ENCODE measurements at regions not wholly inside any gene's neighbourhood (a gene's known extent, or its start where the extent isn't known, plus 50 kb on each side); places are given as distances from the start of the nearest gene placed in this dataset.
"Not testable (repeated sequence)": the region's sequence is repeated elsewhere in the genome, so short reads cannot be mapped to it uniquely, and the experiment has no call there.

DNA sequence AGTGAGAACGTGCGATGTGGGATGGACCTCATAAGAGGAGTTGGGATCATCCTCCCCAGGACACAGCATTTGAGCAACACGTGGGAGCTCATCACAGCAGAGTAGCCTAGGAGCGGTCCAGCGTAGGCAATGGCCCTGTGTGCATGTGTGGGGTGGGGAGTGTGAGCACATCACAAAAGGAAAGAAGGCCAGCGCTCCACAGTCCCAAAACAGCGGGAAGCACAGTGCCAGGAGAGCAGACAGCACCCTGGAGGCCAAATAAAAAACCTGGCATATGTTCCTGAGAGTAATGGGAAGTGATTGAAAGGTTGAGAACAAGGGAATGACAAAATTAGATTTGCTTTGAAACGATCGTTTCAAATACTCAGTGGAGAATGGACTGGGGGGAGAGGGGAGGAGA is 226.0 kb downstream of the C7orf25 start:
- no peak for DNase-seq (ENCODE audit: low read depth in 2 of 2)

- no peak for DNase-seq (ENCODE audit: low read depth in 2 of 2)
Observed at GRCh38 chr7:42677751-42678699, 233.8 kb downstream of the C7orf25 start.

DNA sequence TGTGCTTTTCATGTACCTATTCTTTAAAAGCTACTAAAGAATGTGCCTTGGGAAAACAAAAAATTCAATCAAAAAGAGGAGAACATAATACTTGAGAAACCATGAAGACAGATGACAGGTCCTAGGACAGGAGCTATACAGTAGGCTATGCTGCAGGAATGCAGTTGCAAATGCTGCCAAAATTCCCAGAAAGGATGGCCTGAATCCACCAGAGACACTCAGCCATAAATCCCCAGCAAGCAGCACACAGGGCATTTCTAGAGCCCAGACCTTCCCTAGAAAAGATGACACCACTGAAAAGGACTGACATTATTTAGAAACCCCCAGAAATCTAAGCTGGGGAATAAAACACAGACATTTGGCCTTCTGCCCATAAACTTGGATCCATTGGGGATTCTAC is 237.3 kb downstream of the C7orf25 start:
- no peak for DNase-seq (ENCODE audit: low read depth in 2 of 2)

DNA sequence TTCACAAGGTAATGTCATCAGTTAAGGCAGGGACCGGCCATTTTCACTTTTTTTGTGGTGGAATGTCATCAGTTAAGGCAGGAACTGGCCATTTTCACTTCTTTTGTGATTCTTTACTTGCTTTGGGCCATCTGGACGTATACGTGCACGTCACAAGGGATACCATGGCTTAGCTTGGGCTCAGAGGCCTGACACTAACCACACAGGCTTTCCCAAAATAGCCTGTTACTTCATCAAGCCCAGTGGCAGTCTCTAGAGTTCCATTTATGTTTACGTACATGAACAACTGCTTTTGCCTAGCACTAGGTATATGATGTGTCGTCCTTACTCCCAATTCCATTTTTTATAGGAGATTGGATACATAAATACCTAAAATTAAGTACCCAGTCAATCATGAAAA is 237.9 kb downstream of the C7orf25 start:
- no peak for DNase-seq (ENCODE audit: low read depth in 2 of 2)

DNA sequence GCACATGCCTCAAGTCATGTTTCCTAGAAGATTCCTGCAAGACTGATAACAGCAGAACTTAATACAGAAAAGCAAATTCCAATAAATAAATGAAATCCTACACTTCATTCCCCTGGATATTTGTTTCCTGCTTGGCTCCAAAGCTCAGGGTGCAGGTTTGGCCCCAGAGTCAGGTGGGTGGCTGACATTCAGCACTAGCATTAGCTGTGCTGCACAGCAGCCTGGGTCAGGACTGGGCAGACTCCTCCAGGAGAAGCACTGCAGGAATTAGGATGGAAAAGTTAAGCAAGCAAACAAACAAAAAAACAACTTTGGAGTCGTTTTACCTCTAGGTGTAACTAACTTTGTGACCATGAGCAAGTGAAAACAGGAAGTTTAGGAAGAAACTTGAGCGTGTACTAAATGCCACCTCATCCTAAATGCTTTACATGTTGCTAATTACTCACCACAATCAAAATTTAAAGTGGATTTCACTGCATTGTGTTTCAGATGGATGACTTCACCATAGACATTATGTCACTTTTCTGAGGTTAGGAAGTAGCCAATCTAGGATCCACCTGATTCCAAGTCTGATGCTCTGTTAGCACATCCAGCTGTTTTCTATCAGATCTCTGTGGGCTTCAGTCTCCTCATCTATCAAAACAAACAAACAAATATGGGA is 239.4 kb downstream of the C7orf25 start:
- no peak for DNase-seq (ENCODE audit: low read depth in 2 of 2)

- no peak for DNase-seq (ENCODE audit: low read depth in 2 of 2)
Observed at GRCh38 chr7:42671627-42672026, 240.2 kb downstream of the C7orf25 start.

DNA sequence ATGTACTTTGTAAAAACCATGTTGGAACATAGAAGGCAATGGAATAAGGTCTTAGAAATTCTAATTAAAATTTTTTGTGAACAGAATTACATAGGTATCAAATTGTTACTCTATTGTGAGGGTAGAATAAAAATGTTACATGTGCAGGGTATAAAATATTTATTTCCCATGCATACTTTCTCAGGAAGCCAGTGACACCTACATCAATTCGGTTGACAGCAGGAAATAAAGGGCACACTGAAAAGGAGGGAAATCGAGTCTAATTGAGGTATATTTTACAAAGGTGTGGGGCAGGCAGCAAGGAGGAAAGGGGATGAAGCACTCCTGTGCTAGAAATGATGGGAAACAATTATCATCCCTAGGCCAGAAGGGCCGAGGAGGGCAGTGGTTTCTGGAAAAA is 244.9 kb downstream of the C7orf25 start:
- no peak for DNase-seq (ENCODE audit: low read depth in 2 of 2)

DNA sequence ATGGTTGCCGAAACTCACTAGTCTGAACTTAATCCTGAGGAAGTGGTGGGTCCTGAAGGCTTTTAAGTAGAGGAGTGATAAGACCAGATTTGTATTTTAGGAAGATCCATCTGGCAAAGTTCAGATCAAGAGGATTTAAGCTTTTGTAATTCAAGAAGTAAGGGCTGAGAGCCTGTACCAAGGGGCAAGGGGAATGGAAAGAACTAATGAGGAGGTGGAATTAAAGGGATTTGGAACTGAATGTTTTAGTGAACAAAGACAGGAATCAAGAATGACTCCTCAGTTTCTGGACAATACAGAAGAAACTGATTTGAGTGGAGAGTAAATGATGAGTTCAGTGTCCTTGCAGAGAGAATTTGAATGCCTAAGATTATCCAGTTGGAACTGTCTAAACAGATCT is 249.0 kb downstream of the C7orf25 start:
- DNase-seq (ENCODE audit: low read depth in 2 of 2), result no peak

- DNase-seq (ENCODE audit: low read depth in 2 of 2), result no peak
Observed at GRCh38 chr7:42661312-42661711, 250.6 kb downstream of the C7orf25 start.

GRCh38 chr7:42650701-42651100 is 261.2 kb downstream of the C7orf25 start:
- DNase-seq (ENCODE audit: low read depth in 2 of 2), result no peak

- DNase-seq (ENCODE audit: low read depth in 2 of 2), result no peak
Observed at GRCh38 chr7:42650171-42650570, 261.7 kb downstream of the C7orf25 start.

GRCh38 chr7:42645906-42646305 is 266.0 kb downstream of the C7orf25 start:
- DNase-seq (ENCODE audit: low read depth in 2 of 2), result no peak

DNA sequence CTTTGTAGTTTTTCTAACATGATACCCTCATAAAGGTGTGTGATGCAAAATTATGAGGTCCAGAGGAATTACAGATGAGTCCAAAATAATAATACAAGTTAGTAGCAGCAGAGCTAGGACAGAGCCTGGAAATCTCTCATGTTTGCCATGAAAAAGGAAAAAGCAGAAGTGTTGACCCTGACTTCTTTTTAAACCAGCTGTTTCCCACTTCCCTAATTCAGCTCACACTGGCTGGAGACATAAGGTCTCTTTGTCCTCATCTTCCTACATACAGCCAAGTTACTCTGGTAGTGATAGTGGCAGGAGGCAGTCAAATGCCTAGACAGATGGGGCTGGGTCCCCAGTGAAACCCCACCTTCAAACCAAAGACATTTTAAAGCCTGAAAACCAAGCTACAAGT is 269.2 kb downstream of the C7orf25 start:
- no peak for DNase-seq (ENCODE audit: low read depth in 2 of 2)

DNA sequence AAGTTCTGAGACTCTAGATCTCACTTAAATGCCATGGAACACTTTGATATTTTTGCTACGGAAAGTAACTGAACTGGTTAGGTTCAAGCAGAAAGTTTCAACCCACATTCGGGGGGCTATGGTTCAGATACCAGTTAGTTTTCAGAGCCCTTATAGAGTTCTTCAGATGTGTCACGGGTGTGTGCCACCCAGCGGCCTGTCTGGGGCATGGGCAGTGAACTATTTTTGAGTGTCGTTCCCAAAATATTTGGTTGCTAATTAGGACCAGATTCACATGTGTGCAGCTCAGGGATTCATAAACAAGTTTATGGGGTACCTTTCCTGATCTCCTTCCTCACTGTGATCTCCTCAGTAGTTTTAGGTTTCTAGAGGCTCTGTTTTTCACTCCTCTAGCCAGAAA is 271.9 kb downstream of the C7orf25 start:
- DNase-seq (ENCODE audit: low read depth in 2 of 2), result no peak

GRCh38 chr7:42636380-42636779 is 275.5 kb downstream of the C7orf25 start:
- not testable (repeated sequence) for DNase-seq (ENCODE audit: low read depth in 2 of 2)

- no peak for DNase-seq (ENCODE audit: low read depth in 2 of 2)
Observed at GRCh38 chr7:42628054-42628453, 283.8 kb downstream of the C7orf25 start.

GRCh38 chr7:42627626-42628025 is 284.2 kb downstream of the C7orf25 start:
- DNase-seq (ENCODE audit: low read depth in 2 of 2), result no peak

GRCh38 chr7:42627101-42627500 is 284.8 kb downstream of the C7orf25 start:
- no peak for DNase-seq (ENCODE audit: low read depth in 2 of 2)

DNA sequence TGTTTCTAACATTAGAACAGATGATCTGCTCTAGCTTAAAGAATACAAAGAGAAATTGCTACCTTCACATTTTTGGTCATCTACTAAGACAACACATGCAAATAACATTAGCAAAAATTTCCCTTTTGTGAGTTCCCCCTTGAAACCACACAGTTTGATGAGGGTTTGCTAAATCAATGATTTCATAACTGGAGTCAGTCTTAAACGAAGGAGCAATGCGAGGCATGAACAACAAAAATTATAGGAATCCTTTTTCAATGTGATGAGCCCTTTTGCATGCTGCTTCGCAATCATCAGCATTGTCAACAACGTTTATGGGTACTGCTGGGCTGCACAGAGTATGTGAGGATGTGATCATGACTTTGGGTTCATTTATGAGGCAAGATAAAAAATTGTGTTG is 286.4 kb downstream of the C7orf25 start:
- no peak for DNase-seq (ENCODE audit: low read depth in 2 of 2)

DNA sequence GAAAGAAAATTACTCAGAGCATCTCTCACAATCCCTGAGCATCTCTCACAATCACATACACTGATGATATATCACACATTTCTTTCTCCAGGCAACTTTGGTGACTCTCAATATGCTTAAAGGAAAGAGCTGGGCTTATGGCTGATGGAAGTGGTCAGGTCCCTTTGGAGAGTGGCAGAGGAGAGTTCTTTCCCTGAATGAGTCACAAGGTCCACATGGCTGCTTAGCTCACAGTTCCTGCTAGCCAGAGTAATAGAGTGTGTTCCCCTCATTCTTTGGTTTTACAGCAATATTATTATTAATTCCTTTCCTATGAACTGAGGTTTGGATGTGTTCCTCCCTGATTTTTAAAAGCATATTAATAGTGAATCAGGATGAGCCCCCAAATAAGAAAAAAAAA is 287.4 kb downstream of the C7orf25 start:
- no peak for DNase-seq (ENCODE audit: low read depth in 2 of 2)

- no peak for DNase-seq (ENCODE audit: low read depth in 2 of 2)
Observed at GRCh38 chr7:42621543-42622219, 290.2 kb downstream of the C7orf25 start.

GRCh38 chr7:42618651-42619360 is 293.1 kb downstream of the C7orf25 start:
- no peak for DNase-seq (ENCODE audit: low read depth in 2 of 2)
